HEK293 (cell line): ENCODE measurements at regions not wholly inside any gene's neighbourhood (a gene's known extent, or its start where the extent isn't known, plus 50 kb on each side); places are given as distances from the start of the nearest gene placed in this dataset.

ENCODE experiments used
- CTCF ChIA-PET: fragments of 350-600 bp; formaldehyde crosslinking; extraction: SDS; loops from one replicate; lab custom pipeline; 2021; ENCODE audit warnings: antibody characterized with exemption; lab: Yijun Ruan, JAX
- POLR2A ChIA-PET: fragments of 300-600 bp; formaldehyde crosslinking; extraction: SDS; loops from one replicate; lab custom pipeline; 2020; ENCODE audit warnings: antibody characterized with exemption, inconsistent platforms; lab: Yijun Ruan, JAX
- H3K27ac ChIP-seq: fragments of 200-500 bp; sonication (Bioruptor generic); 2 replicates; pipeline ENCODE4 v1.5.1; 2014; ENCODE audit warnings: low read depth, low read length, control low read depth, inconsistent platforms; ENCODE audit errors: extremely low read depth
- H3K36me3 ChIP-seq, 2 experiments: fragments of 200-500 bp in 1 of 2; sonication (Bioruptor generic) in 1 of 2; 1 replicate in 1 of 2; 2 replicates in 1 of 2; pipeline ENCODE4 v1.5.1; 2014 to 2017; ENCODE audit warnings: inconsistent platforms in 2 of 2, low read length in 2 of 2; ENCODE audit not compliant: control insufficient read depth in 2 of 2, insufficient read depth in 1 of 2
- H3K4me1 ChIP-seq: fragments of 200-500 bp; sonication (Bioruptor generic); 2 replicates; pipeline ENCODE4 v1.5.1; 2014; ENCODE audit warnings: mild to moderate bottlenecking, low read length, inconsistent platforms; ENCODE audit not compliant: control insufficient read depth, insufficient read depth
- H3K4me3 ChIP-seq: 2 replicates; pipeline ENCODE4 v1.5.1; 2011; ENCODE audit warnings: low read depth, mild to moderate bottlenecking, control low read depth, low read length, moderate library complexity
- H3K9me3 ChIP-seq: fragments of 200-500 bp; sonication (Bioruptor generic); 2 replicates; pipeline ENCODE4 v1.5.1; 2014; ENCODE audit warnings: low read depth, low read length, inconsistent platforms; ENCODE audit not compliant: control insufficient read depth, insufficient read depth
- BCL11A ChIP-seq: fragments of 450-650 bp; formaldehyde crosslinking; IDR thresholded peaks from 2 replicates; pipeline ENCODE4 v1.5.1; 2016; ENCODE audit warnings: low read depth, missing biosample characterization, missing genetic modification characterization
- ZNF146 ChIP-seq: fragments of 450-650 bp; formaldehyde crosslinking; IDR thresholded peaks from 2 replicates; pipeline ENCODE4 v1.5.1; 2016; ENCODE audit warnings: missing biosample characterization, missing genetic modification characterization
- ZNF19 ChIP-seq: fragments of 450-650 bp; formaldehyde crosslinking; IDR thresholded peaks from 2 replicates; pipeline ENCODE4; 2016; ENCODE audit warnings: missing biosample characterization, missing genetic modification characterization, low read depth
- ZNF2 ChIP-seq: fragments of 450-650 bp; formaldehyde crosslinking; IDR thresholded peaks from 2 replicates; pipeline ENCODE4 v1.5.1; 2016; ENCODE audit warnings: missing biosample characterization, missing genetic modification characterization
- ZNF239 ChIP-seq: fragments of 450-650 bp; formaldehyde crosslinking; IDR thresholded peaks from 2 replicates; pipeline ENCODE4 v1.5.1; 2016; ENCODE audit warnings: missing biosample characterization, missing genetic modification characterization
- ZNF391 ChIP-seq: fragments of 450-650 bp; formaldehyde crosslinking; IDR thresholded peaks from 2 replicates; pipeline ENCODE4 v1.5.1; 2016; ENCODE audit warnings: low read depth, missing biosample characterization, missing genetic modification characterization, borderline replicate concordance
- ZNF416 ChIP-seq: fragments of 450-650 bp; formaldehyde crosslinking; IDR thresholded peaks from 2 replicates; pipeline ENCODE4 v1.5.1; 2016; ENCODE audit warnings: missing biosample characterization, missing genetic modification characterization
- ZNF529 ChIP-seq: fragments of 450-650 bp; formaldehyde crosslinking; IDR thresholded peaks from 2 replicates; pipeline ENCODE4 v1.5.1; 2017; ENCODE audit warnings: missing genetic modification characterization, missing biosample characterization; ENCODE audit not compliant: insufficient replicate concordance
- ZNF560 ChIP-seq: fragments of 450-650 bp; formaldehyde crosslinking; IDR thresholded peaks from 2 replicates; pipeline ENCODE4 v1.5.1; 2017; ENCODE audit warnings: missing biosample characterization, missing genetic modification characterization, borderline replicate concordance
- ZNF830 ChIP-seq: fragments of 450-650 bp; IDR thresholded peaks from 2 replicates; pipeline ENCODE4 v1.5.0; 2018; ENCODE audit warnings: missing biosample characterization, missing genetic modification characterization, low read depth, mild to moderate bottlenecking, moderate library complexity
- TF ChIP-seq, protein P1 (sequence below): fragments of 450-650 bp; formaldehyde crosslinking; IDR thresholded peaks from 2 replicates; pipeline ENCODE4 v1.5.1; 2017; ENCODE audit warnings: missing biosample characterization, missing genetic modification characterization
- TF ChIP-seq, protein P2 (sequence below): fragments of 450-650 bp; formaldehyde crosslinking; IDR thresholded peaks from 2 replicates; pipeline ENCODE4 v1.5.1; 2016; ENCODE audit warnings: missing biosample characterization, missing genetic modification characterization, low read depth
- TF ChIP-seq, protein P3 (sequence below): fragments of 450-650 bp; formaldehyde crosslinking; IDR thresholded peaks from 2 replicates; pipeline ENCODE4 v1.5.1; 2016; ENCODE audit warnings: missing biosample characterization, missing genetic modification characterization
- TF ChIP-seq, protein P4 (sequence below): fragments of 450-650 bp; formaldehyde crosslinking; conservative IDR thresholded peaks from 2 replicates; pipeline ENCODE4 v1.5.1; 2016; ENCODE audit warnings: low read depth, missing biosample characterization, missing genetic modification characterization

DNA sequence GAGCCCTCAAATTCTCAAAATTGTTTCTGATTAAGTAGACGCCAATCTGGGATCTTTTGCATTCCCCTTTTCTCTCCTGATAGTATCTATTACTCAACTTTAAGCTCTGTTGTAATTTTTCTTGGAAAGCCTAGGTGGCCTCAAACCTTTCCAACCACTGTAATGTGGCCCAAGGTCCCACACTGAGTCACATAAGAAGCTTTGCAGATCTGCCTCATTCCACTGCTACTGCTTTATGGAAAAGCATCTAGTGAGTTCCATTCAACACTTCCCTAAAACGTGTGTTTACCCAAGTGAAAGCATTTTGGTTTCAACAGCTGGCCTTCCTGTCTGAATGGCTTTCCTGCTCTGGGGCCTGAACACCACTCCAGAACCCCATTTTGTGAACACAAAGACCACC, 493.6 kb upstream of the SPHKAP start:
- Histone ChIP-seq H3K4me3 (no peak overlapping the region), H3K9me3 (no peaks in the 10 kb centered on the region), H3K4me1 (no peaks in the 10 kb centered on the region), H3K27ac (no peak overlapping the region), H3K36me3 (no peaks in the 10 kb centered on the region)
- CTCF ChIA-PET: no interaction called here
- POLR2A ChIA-PET: no interaction called here
- TF ChIP-seq BCL11A (tag by site-specific recombination): no peak
- TF ChIP-seq ZNF19 (tag by site-specific recombination): no peak
- no peak for TF ChIP-seq ZNF416 (tag by site-specific recombination)
- TF ChIP-seq, protein P1, sequence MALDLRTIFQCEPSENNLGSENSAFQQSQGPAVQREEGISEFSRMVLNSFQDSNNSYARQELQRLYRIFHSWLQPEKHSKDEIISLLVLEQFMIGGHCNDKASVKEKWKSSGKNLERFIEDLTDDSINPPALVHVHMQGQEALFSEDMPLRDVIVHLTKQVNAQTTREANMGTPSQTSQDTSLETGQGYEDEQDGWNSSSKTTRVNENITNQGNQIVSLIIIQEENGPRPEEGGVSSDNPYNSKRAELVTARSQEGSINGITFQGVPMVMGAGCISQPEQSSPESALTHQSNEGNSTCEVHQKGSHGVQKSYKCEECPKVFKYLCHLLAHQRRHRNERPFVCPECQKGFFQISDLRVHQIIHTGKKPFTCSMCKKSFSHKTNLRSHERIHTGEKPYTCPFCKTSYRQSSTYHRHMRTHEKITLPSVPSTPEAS (tag by site-specific recombination): no peak
- TF ChIP-seq ZNF830 (tag by site-specific recombination): no peak
- TF ChIP-seq ZNF239: no peak
- TF ChIP-seq, protein P2, sequence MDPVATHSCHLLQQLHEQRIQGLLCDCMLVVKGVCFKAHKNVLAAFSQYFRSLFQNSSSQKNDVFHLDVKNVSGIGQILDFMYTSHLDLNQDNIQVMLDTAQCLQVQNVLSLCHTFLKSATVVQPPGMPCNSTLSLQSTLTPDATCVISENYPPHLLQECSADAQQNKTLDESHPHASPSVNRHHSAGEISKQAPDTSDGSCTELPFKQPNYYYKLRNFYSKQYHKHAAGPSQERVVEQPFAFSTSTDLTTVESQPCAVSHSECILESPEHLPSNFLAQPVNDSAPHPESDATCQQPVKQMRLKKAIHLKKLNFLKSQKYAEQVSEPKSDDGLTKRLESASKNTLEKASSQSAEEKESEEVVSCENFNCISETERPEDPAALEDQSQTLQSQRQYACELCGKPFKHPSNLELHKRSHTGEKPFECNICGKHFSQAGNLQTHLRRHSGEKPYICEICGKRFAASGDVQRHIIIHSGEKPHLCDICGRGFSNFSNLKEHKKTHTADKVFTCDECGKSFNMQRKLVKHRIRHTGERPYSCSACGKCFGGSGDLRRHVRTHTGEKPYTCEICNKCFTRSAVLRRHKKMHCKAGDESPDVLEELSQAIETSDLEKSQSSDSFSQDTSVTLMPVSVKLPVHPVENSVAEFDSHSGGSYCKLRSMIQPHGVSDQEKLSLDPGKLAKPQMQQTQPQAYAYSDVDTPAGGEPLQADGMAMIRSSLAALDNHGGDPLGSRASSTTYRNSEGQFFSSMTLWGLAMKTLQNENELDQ: no peak
- no peak for TF ChIP-seq ZNF391 (tag by site-specific recombination)

DNA sequence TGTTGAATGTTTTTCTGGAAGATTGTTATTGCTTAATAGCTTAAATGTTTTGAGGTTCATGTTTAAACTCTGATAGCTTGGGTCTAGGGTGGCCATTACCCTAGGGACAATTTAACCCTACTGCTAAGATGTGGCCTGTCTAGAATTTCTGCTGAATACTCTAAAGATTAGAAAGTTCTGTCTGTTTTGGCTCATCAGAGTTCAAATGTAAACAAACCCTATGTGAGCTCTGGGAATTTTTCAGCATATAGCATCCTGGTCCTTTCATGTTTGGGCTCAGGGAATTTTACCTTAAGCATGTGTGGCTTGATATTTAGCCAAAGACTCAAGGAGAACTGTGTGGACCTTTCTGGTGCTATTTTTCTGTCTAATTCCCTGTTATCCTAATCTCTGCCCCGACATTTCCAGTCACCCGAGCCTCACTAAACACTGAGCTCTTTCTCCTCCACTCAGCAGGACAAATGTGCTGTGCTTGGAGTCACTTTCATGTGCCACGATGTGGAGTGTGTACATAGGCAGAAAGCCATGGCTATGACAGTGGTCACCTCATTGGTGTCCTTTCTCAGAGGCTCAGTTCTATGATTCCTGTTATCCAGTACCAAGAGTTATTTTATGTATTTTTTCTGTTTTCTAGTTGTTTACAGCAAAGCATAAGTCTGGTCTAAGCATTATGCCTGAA, 492.5 kb upstream of the SPHKAP start:
- Histone ChIP-seq H3K27ac (no peak overlapping the region), H3K36me3 (no peaks in the 10 kb centered on the region), H3K4me1 (no peaks in the 10 kb centered on the region), H3K4me3 (no peak overlapping the region), H3K9me3 (no peaks in the 10 kb centered on the region)
- ChIA-PET CTCF (no interaction called here), POLR2A (no interaction called here)
- TF ChIP-seq ZNF560 (tag by site-specific recombination): no peak
- no peak for TF ChIP-seq ZNF529 (tag by site-specific recombination)
- TF ChIP-seq ZNF146: no peak
- TF ChIP-seq ZNF2 (tag by site-specific recombination): no peak
- TF ChIP-seq, protein P3, sequence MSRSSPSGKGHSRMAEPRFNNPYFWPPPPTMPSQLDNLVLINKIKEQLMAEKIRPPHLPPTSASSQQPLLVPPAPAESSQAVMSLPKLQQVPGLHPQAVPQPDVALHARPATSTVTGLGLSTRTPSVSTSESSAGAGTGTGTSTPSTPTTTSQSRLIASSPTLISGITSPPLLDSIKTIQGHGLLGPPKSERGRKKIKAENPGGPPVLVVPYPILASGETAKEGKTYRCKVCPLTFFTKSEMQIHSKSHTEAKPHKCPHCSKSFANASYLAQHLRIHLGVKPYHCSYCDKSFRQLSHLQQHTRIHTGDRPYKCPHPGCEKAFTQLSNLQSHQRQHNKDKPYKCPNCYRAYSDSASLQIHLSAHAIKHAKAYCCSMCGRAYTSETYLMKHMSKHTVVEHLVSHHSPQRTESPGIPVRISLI (tag by site-specific recombination): no peak
- TF ChIP-seq, protein P4, sequence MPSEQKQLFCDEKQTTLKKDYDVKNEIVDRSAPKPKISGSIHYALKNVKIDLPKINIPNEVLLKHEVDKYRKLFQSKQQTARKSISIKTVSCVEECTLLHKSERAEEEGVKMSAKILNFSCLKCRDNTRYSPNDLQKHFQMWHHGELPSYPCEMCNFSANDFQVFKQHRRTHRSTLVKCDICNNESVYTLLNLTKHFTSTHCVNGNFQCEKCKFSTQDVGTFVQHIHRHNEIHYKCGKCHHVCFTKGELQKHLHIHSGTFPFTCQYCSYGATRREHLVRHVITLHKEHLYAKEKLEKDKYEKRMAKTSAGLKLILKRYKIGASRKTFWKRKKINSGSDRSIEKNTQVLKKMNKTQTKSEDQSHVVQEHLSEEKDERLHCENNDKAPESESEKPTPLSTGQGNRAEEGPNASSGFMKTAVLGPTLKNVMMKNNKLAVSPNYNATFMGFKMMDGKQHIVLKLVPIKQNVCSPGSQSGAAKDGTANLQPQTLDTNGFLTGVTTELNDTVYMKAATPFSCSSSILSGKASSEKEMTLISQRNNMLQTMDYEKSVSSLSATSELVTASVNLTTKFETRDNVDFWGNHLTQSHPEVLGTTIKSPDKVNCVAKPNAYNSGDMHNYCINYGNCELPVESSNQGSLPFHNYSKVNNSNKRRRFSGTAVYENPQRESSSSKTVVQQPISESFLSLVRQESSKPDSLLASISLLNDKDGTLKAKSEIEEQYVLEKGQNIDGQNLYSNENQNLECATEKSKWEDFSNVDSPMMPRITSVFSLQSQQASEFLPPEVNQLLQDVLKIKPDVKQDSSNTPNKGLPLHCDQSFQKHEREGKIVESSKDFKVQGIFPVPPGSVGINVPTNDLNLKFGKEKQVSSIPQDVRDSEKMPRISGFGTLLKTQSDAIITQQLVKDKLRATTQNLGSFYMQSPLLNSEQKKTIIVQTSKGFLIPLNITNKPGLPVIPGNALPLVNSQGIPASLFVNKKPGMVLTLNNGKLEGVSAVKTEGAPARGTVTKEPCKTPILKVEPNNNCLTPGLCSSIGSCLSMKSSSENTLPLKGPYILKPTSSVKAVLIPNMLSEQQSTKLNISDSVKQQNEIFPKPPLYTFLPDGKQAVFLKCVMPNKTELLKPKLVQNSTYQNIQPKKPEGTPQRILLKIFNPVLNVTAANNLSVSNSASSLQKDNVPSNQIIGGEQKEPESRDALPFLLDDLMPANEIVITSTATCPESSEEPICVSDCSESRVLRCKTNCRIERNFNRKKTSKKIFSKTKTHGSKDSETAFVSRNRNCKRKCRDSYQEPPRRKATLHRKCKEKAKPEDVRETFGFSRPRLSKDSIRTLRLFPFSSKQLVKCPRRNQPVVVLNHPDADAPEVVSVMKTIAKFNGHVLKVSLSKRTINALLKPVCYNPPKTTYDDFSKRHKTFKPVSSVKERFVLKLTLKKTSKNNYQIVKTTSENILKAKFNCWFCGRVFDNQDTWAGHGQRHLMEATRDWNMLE (tag by site-specific recombination): no peak
